ENCODE measurements at regions not wholly inside any gene's neighbourhood (a gene's known extent, or its start where the extent isn't known, plus 50 kb on each side); places are given as distances from the start of the nearest gene placed in this dataset.

- Histone ChIP-seq H3K4me3 (ENCODE audit: low read length in 2 of 2) (no peak overlapping the region), H3K14ac (ENCODE audit: low read length) (no peak overlapping the region), H4K8ac (ENCODE audit: low read depth, low read length) (no peak overlapping the region), H3K4me2 (ENCODE audit: insufficient read depth, low read length, poor library complexity, severe bottlenecking) (no peak overlapping the region), H3K4me1 (ENCODE audit: control insufficient read depth in 2 of 2, insufficient read depth in 1 of 2, low read depth in 1 of 2, low read length in 2 of 2) (no peaks in the 10 kb centered on the region), H4K91ac (ENCODE audit: low read depth, low read length, poor library complexity) (no peak overlapping the region), H3K9ac (ENCODE audit: low read depth, low read length, poor library complexity) (no peak overlapping the region), H2BK15ac (ENCODE audit: low read length) (no peak overlapping the region), H2BK120ac (ENCODE audit: low read depth, low read length) (no peak overlapping the region), H3K36me3 (replicated peaks in 1 of 2; ENCODE audit: control insufficient read depth in 2 of 2, insufficient read depth in 2 of 2, low read length in 2 of 2) (no peaks in the 10 kb centered on the region), H2AK5ac (ENCODE audit: low read depth, low read length) (no peak overlapping the region), H3K9me3 (replicated peaks in 1 of 2; ENCODE audit: control insufficient read depth in 2 of 2, insufficient read depth in 1 of 2, low read depth in 1 of 2, low read length in 2 of 2) (no peaks in the 10 kb centered on the region), H3K4ac (ENCODE audit: low read length) (no peak overlapping the region), H3K23ac (ENCODE audit: low read depth, low read length, poor library complexity) (no peak overlapping the region), H2AFZ (ENCODE audit: low read length) (no peak overlapping the region), H3K79me1 (ENCODE audit: low read depth, low read length) (no peaks in the 10 kb centered on the region), H2BK5ac (ENCODE audit: low read length) (no peak overlapping the region), H3K27ac (replicated peaks; ENCODE audit: low read length) (no peak overlapping the region), H2BK12ac (ENCODE audit: low read length) (no peak overlapping the region), H3K27me3 (ENCODE audit: control insufficient read depth in 3 of 3, insufficient read depth in 3 of 3, low read depth in 1 of 3, low read length in 3 of 3) (no peaks in the 10 kb centered on the region), H3K18ac (ENCODE audit: low read length) (no peak overlapping the region)
- no CpG with 5 or more reads among the region's 7 CpGs for WGBS, 2 donors (ENCODE audit: extremely low coverage in 2 of 2, insufficient read length in 2 of 2, insufficient replicate concordance in 1 of 2)
- DNase-seq (ENCODE audit: low spot score): no peak
Observed at GRCh38 chr3:117302428-117302827, 592.8 kb downstream of the TUSC7 start.

GRCh38 chr3:117303443-117303842 lies 593.9 kb downstream of the TUSC7 start:
- no peak overlapping the region for H3K14ac ChIP-seq (ENCODE audit: low read length)
- no peak overlapping the region for H4K91ac ChIP-seq (ENCODE audit: low read depth, low read length, poor library complexity)
- H2BK5ac ChIP-seq (ENCODE audit: low read length): no peak overlapping the region
- no peaks in the 10 kb centered on the region for H3K36me3 ChIP-seq (replicated peaks in 1 of 2; ENCODE audit: control insufficient read depth in 2 of 2, insufficient read depth in 2 of 2, low read length in 2 of 2)
- H2BK15ac ChIP-seq (ENCODE audit: low read length): no peak overlapping the region
- H2BK12ac ChIP-seq (ENCODE audit: low read length): no peak overlapping the region
- no peak for DNase-seq (ENCODE audit: low spot score)
- no peak overlapping the region for H3K4ac ChIP-seq (ENCODE audit: low read length)
- no CpG with 5 or more reads among the region's 1 CpG for WGBS, 2 donors (ENCODE audit: extremely low coverage in 2 of 2, insufficient read length in 2 of 2, insufficient replicate concordance in 1 of 2)
- H3K4me2 ChIP-seq (ENCODE audit: insufficient read depth, low read length, poor library complexity, severe bottlenecking): no peak overlapping the region
- H2AFZ ChIP-seq (ENCODE audit: low read length): no peak overlapping the region
- H3K9ac ChIP-seq (ENCODE audit: low read depth, low read length, poor library complexity): no peak overlapping the region
- H3K79me1 ChIP-seq (ENCODE audit: low read depth, low read length): no peaks in the 10 kb centered on the region
- no peak overlapping the region for H3K18ac ChIP-seq (ENCODE audit: low read length)
- H3K27me3 ChIP-seq (ENCODE audit: control insufficient read depth in 3 of 3, insufficient read depth in 3 of 3, low read depth in 1 of 3, low read length in 3 of 3): no peaks in the 10 kb centered on the region
- H3K23ac ChIP-seq (ENCODE audit: low read depth, low read length, poor library complexity): no peak overlapping the region
- no peak overlapping the region for H4K8ac ChIP-seq (ENCODE audit: low read depth, low read length)
- H3K4me3 ChIP-seq (ENCODE audit: low read length in 2 of 2): no peak overlapping the region
- H2BK120ac ChIP-seq (ENCODE audit: low read depth, low read length): no peak overlapping the region
- H3K4me1 ChIP-seq (ENCODE audit: control insufficient read depth in 2 of 2, insufficient read depth in 1 of 2, low read depth in 1 of 2, low read length in 2 of 2): no peaks in the 10 kb centered on the region
- H2AK5ac ChIP-seq (ENCODE audit: low read depth, low read length): no peak overlapping the region
- no peak overlapping the region for H3K27ac ChIP-seq (replicated peaks; ENCODE audit: low read length)
- no peaks in the 10 kb centered on the region for H3K9me3 ChIP-seq (replicated peaks in 1 of 2; ENCODE audit: control insufficient read depth in 2 of 2, insufficient read depth in 1 of 2, low read depth in 1 of 2, low read length in 2 of 2)

GRCh38 chr3:117304681-117305080 lies 595.1 kb downstream of the TUSC7 start:
- Histone ChIP-seq H3K4me2 (ENCODE audit: insufficient read depth, low read length, poor library complexity, severe bottlenecking) (no peak overlapping the region), H3K4ac (ENCODE audit: low read length) (no peak overlapping the region), H3K4me1 (ENCODE audit: control insufficient read depth in 2 of 2, insufficient read depth in 1 of 2, low read depth in 1 of 2, low read length in 2 of 2) (no peaks in the 10 kb centered on the region), H3K9ac (ENCODE audit: low read depth, low read length, poor library complexity) (no peak overlapping the region), H3K27ac (replicated peaks; ENCODE audit: low read length) (no peak overlapping the region), H3K18ac (ENCODE audit: low read length) (no peak overlapping the region), H2BK12ac (ENCODE audit: low read length) (no peak overlapping the region), H3K23ac (ENCODE audit: low read depth, low read length, poor library complexity) (no peak overlapping the region), H2AK5ac (ENCODE audit: low read depth, low read length) (no peak overlapping the region), H4K8ac (ENCODE audit: low read depth, low read length) (no peak overlapping the region), H4K91ac (ENCODE audit: low read depth, low read length, poor library complexity) (no peak overlapping the region), H3K14ac (ENCODE audit: low read length) (no peak overlapping the region), H3K79me1 (ENCODE audit: low read depth, low read length) (no peaks in the 10 kb centered on the region), H2AFZ (ENCODE audit: low read length) (no peak overlapping the region), H2BK120ac (ENCODE audit: low read depth, low read length) (no peak overlapping the region), H3K27me3 (ENCODE audit: control insufficient read depth in 3 of 3, insufficient read depth in 3 of 3, low read depth in 1 of 3, low read length in 3 of 3) (no peaks in the 10 kb centered on the region), H3K36me3 (replicated peaks in 1 of 2; ENCODE audit: control insufficient read depth in 2 of 2, insufficient read depth in 2 of 2, low read length in 2 of 2) (no peaks in the 10 kb centered on the region), H2BK15ac (ENCODE audit: low read length) (no peak overlapping the region), H2BK5ac (ENCODE audit: low read length) (no peak overlapping the region), H3K9me3 (replicated peaks in 1 of 2; ENCODE audit: control insufficient read depth in 2 of 2, insufficient read depth in 1 of 2, low read depth in 1 of 2, low read length in 2 of 2) (no peaks in the 10 kb centered on the region), H3K4me3 (ENCODE audit: low read length in 2 of 2) (no peak overlapping the region)
- no CpG with 5 or more reads among the region's 2 CpGs for WGBS, 2 donors (ENCODE audit: extremely low coverage in 2 of 2, insufficient read length in 2 of 2, insufficient replicate concordance in 1 of 2)
- DNase-seq (ENCODE audit: low spot score): no peak

- DNase-seq (ENCODE audit: low spot score): no peak
- no CpG with 5 or more reads among the region's 1 CpG for WGBS, 2 donors (ENCODE audit: extremely low coverage in 2 of 2, insufficient read length in 2 of 2, insufficient replicate concordance in 1 of 2)
Observed at GRCh38 chr3:117305681-117306080, 596.1 kb downstream of the TUSC7 start.

More at GRCh38 chr3:117305681-117306080, 596.1 kb downstream of the TUSC7 start:
- H2BK15ac ChIP-seq (ENCODE audit: low read length): no peak overlapping the region
- H3K14ac ChIP-seq (ENCODE audit: low read length): no peak overlapping the region
- no peak overlapping the region for H2BK120ac ChIP-seq (ENCODE audit: low read depth, low read length)
- no peaks in the 10 kb centered on the region for H3K36me3 ChIP-seq (replicated peaks in 1 of 2; ENCODE audit: control insufficient read depth in 2 of 2, insufficient read depth in 2 of 2, low read length in 2 of 2)
- no peak overlapping the region for H4K91ac ChIP-seq (ENCODE audit: low read depth, low read length, poor library complexity)
- H3K9ac ChIP-seq (ENCODE audit: low read depth, low read length, poor library complexity): no peak overlapping the region
- no peak overlapping the region for H3K27ac ChIP-seq (replicated peaks; ENCODE audit: low read length)
- no peak overlapping the region for H3K23ac ChIP-seq (ENCODE audit: low read depth, low read length, poor library complexity)
- no peak overlapping the region for H3K4ac ChIP-seq (ENCODE audit: low read length)
- no peak overlapping the region for H3K4me2 ChIP-seq (ENCODE audit: insufficient read depth, low read length, poor library complexity, severe bottlenecking)
- no peak overlapping the region for H3K18ac ChIP-seq (ENCODE audit: low read length)
- H3K4me1 ChIP-seq (ENCODE audit: control insufficient read depth in 2 of 2, insufficient read depth in 1 of 2, low read depth in 1 of 2, low read length in 2 of 2): no peaks in the 10 kb centered on the region
- H2AK5ac ChIP-seq (ENCODE audit: low read depth, low read length): no peak overlapping the region
- H3K4me3 ChIP-seq (ENCODE audit: low read length in 2 of 2): no peak overlapping the region
- no peaks in the 10 kb centered on the region for H3K79me1 ChIP-seq (ENCODE audit: low read depth, low read length)
- H2AFZ ChIP-seq (ENCODE audit: low read length): no peak overlapping the region
- H2BK12ac ChIP-seq (ENCODE audit: low read length): no peak overlapping the region
- no peaks in the 10 kb centered on the region for H3K9me3 ChIP-seq (replicated peaks in 1 of 2; ENCODE audit: control insufficient read depth in 2 of 2, insufficient read depth in 1 of 2, low read depth in 1 of 2, low read length in 2 of 2)
- no peak overlapping the region for H2BK5ac ChIP-seq (ENCODE audit: low read length)
- no peaks in the 10 kb centered on the region for H3K27me3 ChIP-seq (ENCODE audit: control insufficient read depth in 3 of 3, insufficient read depth in 3 of 3, low read depth in 1 of 3, low read length in 3 of 3)
- H4K8ac ChIP-seq (ENCODE audit: low read depth, low read length): no peak overlapping the region

Measured in neuronal stem cell (in vitro differentiated cells).